ENCODE measurements at regions not wholly inside any gene's neighbourhood (a gene's known extent, or its start where the extent isn't known, plus 50 kb on each side); places are given as distances from the start of the nearest gene placed in this dataset.
"Not testable (repeated sequence)": the region's sequence is repeated elsewhere in the genome, so short reads cannot be mapped to it uniquely, and the experiment has no call there.

DNA sequence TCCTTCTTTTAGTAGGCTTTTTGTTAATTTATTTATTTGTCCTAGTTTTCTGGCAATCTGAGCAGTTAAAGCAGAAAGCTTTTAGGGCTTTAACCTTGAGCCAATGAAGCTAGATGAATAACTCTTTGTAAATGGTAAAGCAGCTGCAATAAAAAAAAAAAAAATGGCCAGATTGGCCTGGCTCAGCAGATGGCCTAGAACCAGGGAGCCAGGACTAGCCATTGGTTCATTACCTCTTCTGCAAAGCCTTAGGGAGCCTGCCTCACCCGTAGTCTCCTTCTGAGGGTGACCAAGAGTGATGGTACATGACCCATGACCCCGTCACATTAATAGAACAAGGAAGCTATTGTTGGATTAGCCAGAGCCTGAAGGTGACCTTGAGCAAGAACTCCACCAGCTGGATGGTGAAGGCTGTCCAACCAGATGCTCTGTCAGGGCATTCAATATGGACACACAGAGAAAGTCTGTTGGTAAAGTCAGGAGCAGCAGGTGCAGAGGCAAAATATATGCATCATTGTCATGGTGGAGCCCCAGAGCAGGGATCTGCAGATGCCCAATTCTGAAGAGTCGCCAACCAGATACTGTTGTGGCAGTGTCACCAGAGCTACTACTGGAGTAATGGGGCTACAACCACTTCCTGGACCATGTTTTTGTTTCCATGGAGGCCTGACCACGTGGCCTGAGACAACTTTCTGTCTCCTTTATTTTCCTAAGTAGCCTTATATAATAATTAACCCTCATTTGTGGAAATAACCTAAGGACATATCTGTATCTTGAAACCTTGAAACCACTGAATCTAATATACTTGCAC lies 100.7 kb downstream of the MTX3 start:
- 43 to 49% (median 45%) methylated on average over 4 of the region's 4 CpGs for WGBS, 3 donors
- ATAC-seq = no peak

DNA sequence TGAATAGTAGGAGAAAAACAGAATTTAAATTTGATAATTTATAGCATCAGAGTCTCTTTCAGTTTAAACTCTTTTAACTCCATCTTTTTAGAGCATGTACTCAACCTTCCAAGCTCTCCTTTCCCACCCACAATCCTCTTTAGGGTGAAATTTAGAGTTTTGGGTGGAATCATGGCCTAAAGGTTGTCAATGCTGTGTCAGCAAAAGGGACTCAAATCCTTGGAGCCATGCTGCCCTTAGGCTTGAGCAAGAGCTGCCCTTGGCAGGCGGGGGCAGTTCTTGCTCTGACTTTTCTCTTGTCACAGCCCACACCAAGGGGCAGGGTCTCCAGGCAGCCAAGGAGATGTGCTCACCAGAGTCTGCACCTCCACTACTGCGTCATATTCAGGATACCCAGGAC lies 102.4 kb downstream of the MTX3 start:
- Histone ChIP-seq H3K4me3 (no peak overlapping the region), H3K4me1 (no peaks in the 10 kb centered on the region), H3K27me3 (ENCODE audit: insufficient read depth in 3 of 3, low read length in 2 of 3) (no peaks in the 10 kb centered on the region), H3K36me3 (ENCODE audit: insufficient read depth in 1 of 2, low read depth in 1 of 2) (no peaks in the 10 kb centered on the region), H3K9me3 (no peaks in the 10 kb centered on the region), H3K27ac (no peak overlapping the region)
- ATAC-seq = no peak
- no peak for DNase-seq
- intact Hi-C loops (cut with DNase I) = no loop called here
- TF ChIP-seq CTCF (IDR thresholded peaks at IDR 0.05) = no peak
- WGBS, 3 donors = 95 to 100% (median 100%) methylated on average over 2 of the region's 2 CpGs

More for the DNA sequence above, 100.7 kb downstream of the MTX3 start:
- H3K27ac ChIP-seq = no peak overlapping the region
- no peak for TF ChIP-seq CTCF (IDR thresholded peaks at IDR 0.05)
- H3K4me1 ChIP-seq = no peaks in the 10 kb centered on the region
- no peaks in the 10 kb centered on the region for H3K27me3 ChIP-seq (ENCODE audit: insufficient read depth in 3 of 3, low read length in 2 of 3)
- intact Hi-C loops (cut with DNase I) = no loop called here
- no peaks in the 10 kb centered on the region for H3K9me3 ChIP-seq
- H3K4me3 ChIP-seq = no peak overlapping the region
- no peaks in the 10 kb centered on the region for H3K36me3 ChIP-seq (ENCODE audit: insufficient read depth in 1 of 2, low read depth in 1 of 2)
- no peak for DNase-seq

- intact Hi-C loops (cut with DNase I) = no loop called here
- Histone ChIP-seq H3K4me3 (no peak overlapping the region), H3K27me3 (ENCODE audit: insufficient read depth in 3 of 3, low read length in 2 of 3) (no peaks in the 10 kb centered on the region), H3K36me3 (ENCODE audit: insufficient read depth in 1 of 2, low read depth in 1 of 2) (no peaks in the 10 kb centered on the region), H3K9me3 (no peaks in the 10 kb centered on the region), H3K4me1 (no peaks in the 10 kb centered on the region), H3K27ac (no peak overlapping the region)
- ATAC-seq = no peak
- TF ChIP-seq CTCF (IDR thresholded peaks at IDR 0.05) = no peak
- no peak for DNase-seq
- 62 to 67% (median 64%) methylated on average over 10 of the region's 10 CpGs for WGBS, 3 donors
Measured at GRCh38 chr5:79886925-79887655, 104.0 kb downstream of the MTX3 start.

GRCh38 chr5:79886456-79886855 lies 104.6 kb downstream of the MTX3 start:
- Histone ChIP-seq H3K36me3 (ENCODE audit: insufficient read depth in 1 of 2, low read depth in 1 of 2) (no peaks in the 10 kb centered on the region), H3K4me3 (no peak overlapping the region), H3K27me3 (ENCODE audit: insufficient read depth in 3 of 3, low read length in 2 of 3) (no peaks in the 10 kb centered on the region), H3K27ac (no peak overlapping the region), H3K9me3 (no peaks in the 10 kb centered on the region), H3K4me1 (no peaks in the 10 kb centered on the region)
- TF ChIP-seq CTCF (IDR thresholded peaks at IDR 0.05) = no peak
- intact Hi-C loops (cut with DNase I) = no loop called here
- ATAC-seq (no peak), DNase-seq (no peak)
- WGBS, 3 donors = 55 to 60% (median 60%) methylated on average over 5 of the region's 5 CpGs

DNA sequence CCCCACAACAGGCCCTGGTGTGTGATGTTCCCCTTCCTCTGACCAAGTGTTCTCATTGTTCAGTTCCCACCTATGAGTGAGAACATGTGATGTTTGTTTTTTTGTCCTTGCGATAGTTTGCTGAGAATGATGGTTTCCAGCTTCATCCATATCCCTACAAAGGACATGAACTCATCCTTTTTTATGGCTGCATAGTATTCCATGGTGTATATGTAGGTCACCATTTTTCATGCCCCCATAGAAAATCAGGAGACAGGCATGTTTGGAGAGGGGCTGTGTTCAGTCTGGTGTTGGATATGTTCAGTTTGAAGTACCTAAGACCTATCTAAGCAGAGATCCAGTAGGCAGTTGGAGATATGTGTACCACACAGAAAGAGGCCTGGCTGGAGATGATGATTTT lies 111.2 kb downstream of the MTX3 start:
- ATAC-seq; H3K27me3 ChIP-seq (ENCODE audit: insufficient read depth in 3 of 3, low read length in 2 of 3); DNase-seq; intact Hi-C loops (cut with DNase I); H3K4me1 ChIP-seq; H3K27ac ChIP-seq; H3K9me3 ChIP-seq; H3K36me3 ChIP-seq (ENCODE audit: insufficient read depth in 1 of 2, low read depth in 1 of 2); H3K4me3 ChIP-seq: not testable (repeated sequence)
- 91 to 100% (median 93%) methylated on average over 1 of the region's 1 CpG for WGBS, 3 donors

Measured in psoas muscle (tissue), 7 donors.